Right atrium auricular region (tissue), 2 donors: ENCODE measurements at regions not wholly inside any gene's neighbourhood (a gene's known extent, or its start where the extent isn't known, plus 50 kb on each side); places are given as distances from the start of the nearest gene placed in this dataset.

Experiments
- DNase-seq: peaks from one replicate; pipeline ENCODE4 v3.0.0-alpha.2; 2019; ENCODE audit warnings: low spot score
- H3K27ac ChIP-seq, 2 donors: fragments of 200-600 bp; sonication (generic); 1 replicate in 1 of 2; 2 replicates in 1 of 2; pipeline ENCODE4 v1.5.1; 2016 to 2019
- H3K27me3 ChIP-seq, 2 donors: fragments of 200-600 bp; sonication (generic); one replicate each; pipeline versions ENCODE4 v1.5.1 to v1.6.0; 2017 to 2019
- H3K36me3 ChIP-seq: fragments of 200-600 bp; sonication (generic); one replicate; pipeline ENCODE4 v1.5.1; 2016
- H3K4me1 ChIP-seq, 2 donors: fragments of 200-600 bp; sonication (generic); one replicate each; pipeline versions ENCODE4 v1.5.1 to v1.6.0; 2017 to 2019
- H3K4me3 ChIP-seq, 2 donors: fragments of 200-600 bp; sonication (generic); 1 replicate in 1 of 2; 2 replicates in 1 of 2; pipeline ENCODE4 v1.5.1; 2017 to 2019; ENCODE audit warnings: mild to moderate bottlenecking in 1 of 2, moderate library complexity in 1 of 2
- H3K9me3 ChIP-seq, 2 donors: fragments of 200-600 bp; sonication (generic); one replicate each; pipeline ENCODE4 v1.5.1; 2019
- TF ChIP-seq, protein P1 (sequence below), 2 donors: fragments of 200-600 bp; sonication (generic); IDR thresholded peaks; one replicate each; pipeline ENCODE4 v1.5.1; 2019; ENCODE audit warnings: antibody characterized with exemption in 2 of 2

DNA sequence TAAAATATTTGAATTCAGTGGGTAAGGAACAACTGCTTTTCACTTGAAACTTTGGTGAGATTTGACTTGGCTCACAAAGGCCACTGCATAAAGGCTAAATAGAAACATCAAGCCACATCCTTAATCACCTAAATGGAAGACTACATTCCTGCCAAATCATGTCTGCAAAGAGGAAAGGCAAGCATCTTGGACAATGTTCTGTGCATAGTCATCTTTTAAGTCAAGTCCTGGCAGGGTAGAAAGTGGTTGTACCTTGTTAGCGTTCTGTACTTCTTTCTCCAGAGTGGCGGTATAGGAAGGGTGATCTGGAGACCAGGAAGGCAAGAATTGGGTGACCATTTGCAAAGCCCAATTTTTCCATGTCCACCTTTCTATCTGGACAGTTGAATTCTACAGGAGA, 121.4 kb upstream of the SLC14A2 start:
- Histone ChIP-seq H3K27ac (no peak overlapping the region), H3K4me1 (no peaks in the 10 kb centered on the region), H3K36me3 (no peaks in the 10 kb centered on the region), H3K27me3 (no peaks in the 10 kb centered on the region), H3K9me3 (no peaks in the 10 kb centered on the region), H3K4me3 (no peak overlapping the region)
- no peak for DNase-seq
- TF ChIP-seq, protein P1, sequence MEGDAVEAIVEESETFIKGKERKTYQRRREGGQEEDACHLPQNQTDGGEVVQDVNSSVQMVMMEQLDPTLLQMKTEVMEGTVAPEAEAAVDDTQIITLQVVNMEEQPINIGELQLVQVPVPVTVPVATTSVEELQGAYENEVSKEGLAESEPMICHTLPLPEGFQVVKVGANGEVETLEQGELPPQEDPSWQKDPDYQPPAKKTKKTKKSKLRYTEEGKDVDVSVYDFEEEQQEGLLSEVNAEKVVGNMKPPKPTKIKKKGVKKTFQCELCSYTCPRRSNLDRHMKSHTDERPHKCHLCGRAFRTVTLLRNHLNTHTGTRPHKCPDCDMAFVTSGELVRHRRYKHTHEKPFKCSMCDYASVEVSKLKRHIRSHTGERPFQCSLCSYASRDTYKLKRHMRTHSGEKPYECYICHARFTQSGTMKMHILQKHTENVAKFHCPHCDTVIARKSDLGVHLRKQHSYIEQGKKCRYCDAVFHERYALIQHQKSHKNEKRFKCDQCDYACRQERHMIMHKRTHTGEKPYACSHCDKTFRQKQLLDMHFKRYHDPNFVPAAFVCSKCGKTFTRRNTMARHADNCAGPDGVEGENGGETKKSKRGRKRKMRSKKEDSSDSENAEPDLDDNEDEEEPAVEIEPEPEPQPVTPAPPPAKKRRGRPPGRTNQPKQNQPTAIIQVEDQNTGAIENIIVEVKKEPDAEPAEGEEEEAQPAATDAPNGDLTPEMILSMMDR (IDR thresholded peaks at IDR 0.05), result no peak

DNA sequence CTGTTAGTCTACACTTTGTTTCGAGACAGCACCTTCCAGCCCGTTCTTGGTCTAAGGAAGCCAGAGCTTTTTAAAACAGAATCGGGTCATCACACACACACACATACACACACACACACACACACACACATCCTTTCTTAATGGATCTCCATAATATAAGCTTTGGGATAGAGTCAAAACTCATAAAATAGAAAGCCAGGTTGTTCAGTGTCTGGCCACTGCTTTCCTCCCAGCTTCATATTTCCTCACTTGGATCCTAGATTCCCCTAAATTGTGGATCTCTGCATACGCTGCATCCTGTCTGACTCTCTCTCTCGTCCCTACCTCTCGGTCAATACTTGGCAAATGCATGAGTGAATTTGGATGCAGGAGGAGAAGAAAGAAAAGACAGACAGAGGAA, 120.5 kb upstream of the SLC14A2 start:
- H3K27ac ChIP-seq, result no peak overlapping the region
- no peaks in the 10 kb centered on the region for H3K9me3 ChIP-seq

DNA sequence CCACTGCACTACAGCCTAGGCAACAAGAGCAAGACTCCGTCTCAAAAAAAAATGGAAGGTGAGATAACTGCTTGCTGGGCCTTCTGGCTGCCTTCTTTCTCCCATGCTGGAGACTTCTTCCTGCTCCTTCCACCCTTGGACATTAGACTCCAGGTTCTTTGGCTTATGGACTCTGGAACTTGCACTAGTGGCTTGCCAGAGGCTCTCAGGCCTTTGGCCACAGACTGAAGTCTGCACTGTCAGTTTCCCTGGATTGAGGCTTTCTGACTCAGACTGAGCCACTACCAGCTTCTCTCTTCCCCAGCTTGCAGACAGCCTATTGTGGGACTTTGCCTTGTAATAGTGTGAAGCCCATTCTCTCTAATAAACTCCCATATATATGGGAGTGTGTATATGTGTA, 118.5 kb upstream of the SLC14A2 start:
- H3K4me1 ChIP-seq, result no peaks in the 10 kb centered on the region
- no peak overlapping the region for H3K27ac ChIP-seq
- TF ChIP-seq, protein P1 (IDR thresholded peaks at IDR 0.05), result no peak
- DNase-seq, result no peak
- no peaks in the 10 kb centered on the region for H3K36me3 ChIP-seq
- no peaks in the 10 kb centered on the region for H3K9me3 ChIP-seq
- no peak overlapping the region for H3K4me3 ChIP-seq
- no peaks in the 10 kb centered on the region for H3K27me3 ChIP-seq

More for the DNA sequence above, 120.5 kb upstream of the SLC14A2 start:
- no peaks in the 10 kb centered on the region for H3K4me1 ChIP-seq
- no peak overlapping the region for H3K4me3 ChIP-seq
- no peaks in the 10 kb centered on the region for H3K27me3 ChIP-seq
- no peak for DNase-seq
- TF ChIP-seq, protein P1 (IDR thresholded peaks at IDR 0.05), result no peak
- H3K36me3 ChIP-seq, result no peaks in the 10 kb centered on the region

DNA sequence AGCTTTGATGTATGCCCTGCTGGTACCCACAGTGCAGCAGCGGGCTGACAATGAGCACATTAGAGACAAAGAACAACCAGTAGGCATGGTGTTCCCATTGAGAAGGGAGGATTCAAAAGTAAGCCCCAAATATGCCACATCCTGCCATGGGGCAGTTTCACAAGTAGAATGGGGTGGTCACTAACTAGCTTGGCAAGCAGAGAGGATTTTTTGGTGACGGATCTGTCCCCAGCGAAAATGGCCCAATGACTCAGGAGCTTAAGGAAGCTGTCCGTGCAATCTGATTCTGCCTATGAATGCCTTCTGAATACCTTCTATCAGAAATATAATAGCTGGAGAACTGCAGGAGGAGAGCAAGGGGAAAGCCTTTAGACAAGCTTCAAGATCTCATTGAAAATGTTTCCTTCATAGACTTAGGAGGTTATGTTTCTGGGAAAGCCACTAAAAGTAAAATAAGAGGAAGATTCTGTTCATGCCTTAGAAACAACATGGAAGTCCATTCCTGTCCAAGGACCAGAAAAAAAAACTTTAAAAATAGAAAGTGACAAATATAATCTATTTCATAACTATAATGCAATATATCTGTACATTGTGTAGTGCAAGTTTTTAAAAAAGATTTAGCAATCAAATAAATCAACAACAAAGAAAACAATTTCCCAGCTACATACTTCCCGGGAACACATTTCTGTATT, 117.5 kb upstream of the SLC14A2 start:
- TF ChIP-seq, protein P1 (IDR thresholded peaks at IDR 0.05), result no peak
- no peaks in the 10 kb centered on the region for H3K4me1 ChIP-seq
- no peaks in the 10 kb centered on the region for H3K27me3 ChIP-seq
- H3K4me3 ChIP-seq, result no peak overlapping the region
- no peaks in the 10 kb centered on the region for H3K9me3 ChIP-seq
- no peaks in the 10 kb centered on the region for H3K36me3 ChIP-seq
- DNase-seq, result no peak
- H3K27ac ChIP-seq, result no peak overlapping the region

DNA sequence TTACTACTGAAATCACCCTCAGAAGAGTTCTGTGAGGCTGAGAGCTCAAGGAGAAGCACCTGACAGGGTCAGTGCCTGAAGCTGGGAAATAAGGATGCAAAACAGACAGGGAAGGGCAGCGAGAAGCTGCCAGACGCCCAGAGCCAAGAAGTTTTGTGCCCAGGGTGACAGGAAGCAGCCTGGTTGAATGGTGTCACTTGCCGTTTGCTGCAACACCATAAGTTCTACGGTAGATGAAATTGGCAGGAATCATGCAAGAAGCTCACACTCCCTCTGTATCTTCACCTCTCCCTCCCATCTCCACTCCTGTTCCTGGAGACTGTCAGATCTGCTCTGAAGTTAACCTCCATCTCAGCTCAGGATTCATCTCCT, 117.0 kb upstream of the SLC14A2 start:
- no peaks in the 10 kb centered on the region for H3K27me3 ChIP-seq
- TF ChIP-seq, protein P1 (IDR thresholded peaks at IDR 0.05), result no peak
- H3K27ac ChIP-seq, result no peak overlapping the region

DNA sequence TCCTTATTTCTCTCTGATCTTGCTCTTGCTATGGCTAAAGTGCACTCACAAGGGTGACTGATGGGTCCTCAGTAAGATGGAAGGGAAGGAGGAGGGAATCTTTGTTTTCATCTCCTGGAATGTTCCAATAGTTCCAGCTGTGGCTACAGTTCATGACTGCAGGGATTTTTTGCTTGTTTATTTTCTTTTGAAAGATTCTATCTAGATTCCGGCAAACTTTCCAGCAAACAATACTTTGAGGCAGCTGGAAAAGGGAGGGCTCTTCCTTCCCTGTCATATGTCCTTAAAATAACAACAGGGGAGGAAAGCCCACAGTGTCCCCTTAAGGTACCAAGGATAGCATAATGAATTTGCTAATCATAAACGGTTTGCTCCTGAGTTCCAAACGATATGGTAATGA, 111.3 kb upstream of the SLC14A2 start:
- H3K27me3 ChIP-seq, result no peaks in the 10 kb centered on the region
- H3K27ac ChIP-seq, result peak overlapping the region in 1 of 2 donors; percentile 33
- TF ChIP-seq, protein P1 (IDR thresholded peaks at IDR 0.05), result no peak
- H3K4me1 ChIP-seq, result peaks cover 0 to 9% of the 10 kb centered on the region in 2 donors
- no peak overlapping the region for H3K4me3 ChIP-seq
- no peaks in the 10 kb centered on the region for H3K36me3 ChIP-seq
- H3K9me3 ChIP-seq, result no peaks in the 10 kb centered on the region
- no peak for DNase-seq

More for the DNA sequence above, 117.0 kb upstream of the SLC14A2 start:
- Histone ChIP-seq H3K4me1 (no peaks in the 10 kb centered on the region), H3K9me3 (no peaks in the 10 kb centered on the region), H3K4me3 (no peak overlapping the region), H3K36me3 (no peaks in the 10 kb centered on the region)
- DNase-seq, result no peak
